ENCODE measurements at regions not wholly inside any gene's neighbourhood (a gene's known extent, or its start where the extent isn't known, plus 50 kb on each side); places are given as distances from the start of the nearest gene placed in this dataset.
"Not testable (repeated sequence)": the region's sequence is repeated elsewhere in the genome, so short reads cannot be mapped to it uniquely, and the experiment has no call there.

GRCh38 chr17:69692171-69692570 lies 277.7 kb downstream of the MAP2K6 start:
- H3K36me3 ChIP-seq: no peaks in the 10 kb centered on the region
- H3K9me3 ChIP-seq: no peaks in the 10 kb centered on the region
- no peaks in the 10 kb centered on the region for H3K27me3 ChIP-seq
- ATAC-seq (no peak), DNase-seq (no peak)
- H3K4me3 ChIP-seq: no peak overlapping the region
- TF ChIP-seq CTCF (IDR thresholded peaks at IDR 0.05): no peak
- intact Hi-C loops (cut with DNase I): no loop called here
- H3K27ac ChIP-seq: no peak overlapping the region
- H3K4me1 ChIP-seq: no peaks in the 10 kb centered on the region

- H3K4me3 ChIP-seq: no peak overlapping the region
- H3K27me3 ChIP-seq: no peaks in the 10 kb centered on the region
- no peaks in the 10 kb centered on the region for H3K4me1 ChIP-seq
- no peaks in the 10 kb centered on the region for H3K9me3 ChIP-seq
- ATAC-seq (no peak), DNase-seq (no peak)
- no peaks in the 10 kb centered on the region for H3K36me3 ChIP-seq
- H3K27ac ChIP-seq: no peak overlapping the region
- intact Hi-C loops (cut with DNase I): no loop called here
- TF ChIP-seq CTCF (IDR thresholded peaks at IDR 0.05): no peak
These were observed 281.1 kb downstream of the MAP2K6 start for GRCh38 chr17:69695646-69696045.

GRCh38 chr17:69696650-69697049 lies 282.2 kb downstream of the MAP2K6 start:
- intact Hi-C loops (cut with DNase I): no loop called here
- Histone ChIP-seq H3K4me3 (no peak overlapping the region), H3K36me3 (no peaks in the 10 kb centered on the region), H3K9me3 (no peaks in the 10 kb centered on the region), H3K27ac (no peak overlapping the region), H3K27me3 (no peaks in the 10 kb centered on the region), H3K4me1 (no peaks in the 10 kb centered on the region)
- no peak for DNase-seq
- ATAC-seq: no peak
- TF ChIP-seq CTCF (IDR thresholded peaks at IDR 0.05): no peak

GRCh38 chr17:69698352-69698751 lies 283.9 kb downstream of the MAP2K6 start:
- H3K27me3 ChIP-seq; ATAC-seq; H3K4me1 ChIP-seq; intact Hi-C loops (cut with DNase I); H3K27ac ChIP-seq; DNase-seq; H3K4me3 ChIP-seq; H3K9me3 ChIP-seq; H3K36me3 ChIP-seq: not testable (repeated sequence)

- no peaks in the 10 kb centered on the region for H3K4me1 ChIP-seq
- intact Hi-C loops (cut with DNase I): no loop called here
- DNase-seq (no peak), ATAC-seq (no peak)
- no peaks in the 10 kb centered on the region for H3K27me3 ChIP-seq
- H3K36me3 ChIP-seq: no peaks in the 10 kb centered on the region
- H3K4me3 ChIP-seq: no peak overlapping the region
- no peak overlapping the region for H3K27ac ChIP-seq
- TF ChIP-seq CTCF (IDR thresholded peaks at IDR 0.05): no peak
- no peaks in the 10 kb centered on the region for H3K9me3 ChIP-seq
These were observed 287.6 kb downstream of the MAP2K6 start for GRCh38 chr17:69702078-69702477.

GRCh38 chr17:69703751-69704150 lies 289.3 kb downstream of the MAP2K6 start:
- ATAC-seq (no peak), DNase-seq (no peak)
- Histone ChIP-seq H3K9me3 (no peaks in the 10 kb centered on the region), H3K4me3 (no peak overlapping the region), H3K4me1 (no peaks in the 10 kb centered on the region), H3K27me3 (no peaks in the 10 kb centered on the region), H3K27ac (no peak overlapping the region), H3K36me3 (no peaks in the 10 kb centered on the region)
- TF ChIP-seq CTCF (IDR thresholded peaks at IDR 0.05): no peak
- intact Hi-C loops (cut with DNase I): no loop called here

All from upper lobe of right lung (tissue), 1 donor.